Body of pancreas (tissue), 4 donors: ENCODE measurements at regions not wholly inside any gene's neighbourhood (a gene's known extent, or its start where the extent isn't known, plus 50 kb on each side); places are given as distances from the start of the nearest gene placed in this dataset.

ENCODE experiments used
- CTCF ChIP-seq, 7 experiments: fragments of 450-650 bp in 4 of 7; fragments of 200-600 bp in 3 of 7; sonication (generic) in 3 of 7; IDR thresholded peaks; one replicate each; pipeline ENCODE4 v1.5.1; 2016 to 2019; ENCODE audit warnings: antibody characterized with exemption in 7 of 7
- POLR2A ChIP-seq, 3 donors: fragments of 450-650 bp; IDR thresholded peaks; one replicate each; pipeline ENCODE4 v1.6.1; 2016; ENCODE audit warnings: antibody characterized with exemption in 3 of 3, mild to moderate bottlenecking in 2 of 3

DNA sequence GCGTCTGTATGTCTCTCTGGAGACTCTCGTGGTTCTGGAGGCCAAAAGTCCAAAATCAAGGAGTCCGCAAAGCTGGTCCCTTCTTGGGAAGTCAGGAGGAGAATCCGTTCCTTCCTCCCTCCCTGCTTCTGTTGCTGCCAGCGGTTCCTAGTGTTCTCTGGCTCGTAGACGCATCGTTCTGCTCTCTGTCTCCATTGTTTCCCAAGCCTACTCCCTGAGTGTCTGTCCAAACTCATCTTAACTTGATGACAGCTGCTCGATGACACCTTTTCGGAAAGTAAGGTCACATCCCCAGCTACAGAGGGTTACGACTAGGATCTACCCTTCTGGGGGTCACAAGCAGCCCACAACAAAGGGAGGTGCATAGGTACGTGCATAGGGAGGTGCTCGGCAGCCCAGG lies 80.7 kb upstream of the FOXF1 start:
- TF ChIP-seq CTCF (IDR thresholded peaks at IDR 0.05) (no peak), POLR2A (IDR thresholded peaks at IDR 0.05) (no peak)
